ENCODE measurements at regions not wholly inside any gene's neighbourhood (a gene's known extent, or its start where the extent isn't known, plus 50 kb on each side); places are given as distances from the start of the nearest gene placed in this dataset.
"Not testable (repeated sequence)": the region's sequence is repeated elsewhere in the genome, so short reads cannot be mapped to it uniquely, and the experiment has no call there.

DNA sequence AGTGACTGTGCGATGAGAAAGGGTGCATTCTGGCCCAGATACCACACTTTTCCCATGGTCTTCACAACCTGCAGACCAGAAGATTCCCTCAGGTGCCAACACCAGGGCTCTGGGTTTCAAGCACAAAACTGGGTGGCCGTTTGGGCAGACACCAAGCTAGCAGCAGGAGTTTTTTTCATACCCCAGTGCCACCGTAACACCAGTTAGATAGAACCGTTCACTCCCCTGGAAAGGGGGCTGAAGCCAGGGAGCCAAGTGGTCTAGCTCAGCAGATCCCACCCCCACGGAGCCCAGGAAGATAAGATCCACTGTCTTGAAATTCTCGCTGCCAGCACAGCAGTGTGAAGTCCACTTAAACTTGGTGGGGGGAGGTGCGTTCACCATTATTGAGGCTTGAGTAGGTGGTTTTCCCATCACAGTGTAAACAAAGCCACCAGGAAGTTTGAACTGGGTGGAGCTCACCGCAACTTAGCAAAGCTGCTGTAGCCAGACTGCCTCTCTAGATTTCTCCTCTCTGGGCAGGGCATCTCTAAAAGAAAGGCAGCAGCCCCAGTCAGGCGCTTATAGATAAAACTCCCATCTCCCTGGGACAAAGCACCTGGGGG lies 119.4 kb upstream of the GHITM start:
- not testable (repeated sequence) for H3K18ac ChIP-seq (ENCODE audit: low read length); H3K14ac ChIP-seq (ENCODE audit: low read length); H4K91ac ChIP-seq (ENCODE audit: low read depth, low read length, poor library complexity); H4K8ac ChIP-seq (ENCODE audit: low read depth, low read length); H2BK12ac ChIP-seq (ENCODE audit: low read length); H2BK15ac ChIP-seq (ENCODE audit: low read length); DNase-seq (ENCODE audit: low spot score); H3K4me1 ChIP-seq (ENCODE audit: control insufficient read depth in 2 of 2, insufficient read depth in 1 of 2, low read depth in 1 of 2, low read length in 2 of 2); H3K79me1 ChIP-seq (ENCODE audit: low read depth, low read length); H3K9ac ChIP-seq (ENCODE audit: low read depth, low read length, poor library complexity); H3K9me3 ChIP-seq (replicated peaks in 1 of 2; ENCODE audit: control insufficient read depth in 2 of 2, insufficient read depth in 1 of 2, low read depth in 1 of 2, low read length in 2 of 2); H3K27me3 ChIP-seq (ENCODE audit: control insufficient read depth in 3 of 3, insufficient read depth in 3 of 3, low read depth in 1 of 3, low read length in 3 of 3); H3K27ac ChIP-seq (replicated peaks; ENCODE audit: low read length); H3K36me3 ChIP-seq (replicated peaks in 1 of 2; ENCODE audit: control insufficient read depth in 2 of 2, insufficient read depth in 2 of 2, low read length in 2 of 2); H2AK5ac ChIP-seq (ENCODE audit: low read depth, low read length); H2BK5ac ChIP-seq (ENCODE audit: low read length); H3K4me2 ChIP-seq (ENCODE audit: insufficient read depth, low read length, poor library complexity, severe bottlenecking); H3K23ac ChIP-seq (ENCODE audit: low read depth, low read length, poor library complexity); H3K4me3 ChIP-seq (ENCODE audit: low read length in 2 of 2); H2AFZ ChIP-seq (ENCODE audit: low read length); H2BK120ac ChIP-seq (ENCODE audit: low read depth, low read length); H3K4ac ChIP-seq (ENCODE audit: low read length)
- WGBS, 2 donors (ENCODE audit: extremely low coverage in 2 of 2, insufficient read length in 2 of 2, insufficient replicate concordance in 1 of 2) = no CpG with 5 or more reads among the region's 9 CpGs

GRCh38 chr10:84026821-84027257 lies 112.5 kb upstream of the GHITM start:
- Histone ChIP-seq H4K91ac (ENCODE audit: low read depth, low read length, poor library complexity) (no peak overlapping the region), H3K4me3 (ENCODE audit: low read length in 2 of 2) (no peak overlapping the region), H2BK5ac (ENCODE audit: low read length) (no peak overlapping the region), H3K36me3 (replicated peaks in 1 of 2; ENCODE audit: control insufficient read depth in 2 of 2, insufficient read depth in 2 of 2, low read length in 2 of 2) (no peaks in the 10 kb centered on the region), H3K27me3 (ENCODE audit: control insufficient read depth in 3 of 3, insufficient read depth in 3 of 3, low read depth in 1 of 3, low read length in 3 of 3) (no peaks in the 10 kb centered on the region), H3K4ac (ENCODE audit: low read length) (no peak overlapping the region), H2AK5ac (ENCODE audit: low read depth, low read length) (peak overlapping the region; percentile 83), H3K14ac (ENCODE audit: low read length) (no peak overlapping the region), H2BK15ac (ENCODE audit: low read length) (no peak overlapping the region), H3K23ac (ENCODE audit: low read depth, low read length, poor library complexity) (no peak overlapping the region), H3K27ac (replicated peaks; ENCODE audit: low read length) (no peak overlapping the region), H3K9me3 (replicated peaks in 1 of 2; ENCODE audit: control insufficient read depth in 2 of 2, insufficient read depth in 1 of 2, low read depth in 1 of 2, low read length in 2 of 2) (no peaks in the 10 kb centered on the region), H3K9ac (ENCODE audit: low read depth, low read length, poor library complexity) (no peak overlapping the region), H4K8ac (ENCODE audit: low read depth, low read length) (peak overlapping the region; percentile 48), H3K79me1 (ENCODE audit: low read depth, low read length) (no peaks in the 10 kb centered on the region), H3K4me1 (ENCODE audit: control insufficient read depth in 2 of 2, insufficient read depth in 1 of 2, low read depth in 1 of 2, low read length in 2 of 2) (no peaks in the 10 kb centered on the region), H2AFZ (ENCODE audit: low read length) (no peak overlapping the region), H2BK12ac (ENCODE audit: low read length) (no peak overlapping the region), H3K18ac (ENCODE audit: low read length) (peak overlapping the region; percentile 78), H3K4me2 (ENCODE audit: insufficient read depth, low read length, poor library complexity, severe bottlenecking) (no peak overlapping the region), H2BK120ac (ENCODE audit: low read depth, low read length) (no peak overlapping the region)
- peak; percentile 52 for DNase-seq (ENCODE audit: low spot score)

- no peak for DNase-seq (ENCODE audit: low spot score)
- Histone ChIP-seq H2BK15ac (ENCODE audit: low read length) (no peak overlapping the region), H3K14ac (ENCODE audit: low read length) (no peak overlapping the region), H3K9me3 (replicated peaks in 1 of 2; ENCODE audit: control insufficient read depth in 2 of 2, insufficient read depth in 1 of 2, low read depth in 1 of 2, low read length in 2 of 2) (no peaks in the 10 kb centered on the region), H3K4me2 (ENCODE audit: insufficient read depth, low read length, poor library complexity, severe bottlenecking) (no peak overlapping the region), H2AK5ac (ENCODE audit: low read depth, low read length) (no peak overlapping the region), H3K4ac (ENCODE audit: low read length) (no peak overlapping the region), H2AFZ (ENCODE audit: low read length) (no peak overlapping the region), H2BK5ac (ENCODE audit: low read length) (no peak overlapping the region), H3K23ac (ENCODE audit: low read depth, low read length, poor library complexity) (no peak overlapping the region), H3K79me1 (ENCODE audit: low read depth, low read length) (no peaks in the 10 kb centered on the region), H3K9ac (ENCODE audit: low read depth, low read length, poor library complexity) (no peak overlapping the region), H4K8ac (ENCODE audit: low read depth, low read length) (no peak overlapping the region), H3K18ac (ENCODE audit: low read length) (no peak overlapping the region), H3K4me1 (ENCODE audit: control insufficient read depth in 2 of 2, insufficient read depth in 1 of 2, low read depth in 1 of 2, low read length in 2 of 2) (no peaks in the 10 kb centered on the region), H2BK12ac (ENCODE audit: low read length) (no peak overlapping the region), H3K36me3 (replicated peaks in 1 of 2; ENCODE audit: control insufficient read depth in 2 of 2, insufficient read depth in 2 of 2, low read length in 2 of 2) (no peaks in the 10 kb centered on the region), H3K27me3 (ENCODE audit: control insufficient read depth in 3 of 3, insufficient read depth in 3 of 3, low read depth in 1 of 3, low read length in 3 of 3) (no peaks in the 10 kb centered on the region), H4K91ac (ENCODE audit: low read depth, low read length, poor library complexity) (no peak overlapping the region), H3K4me3 (ENCODE audit: low read length in 2 of 2) (no peak overlapping the region), H2BK120ac (ENCODE audit: low read depth, low read length) (no peak overlapping the region), H3K27ac (replicated peaks; ENCODE audit: low read length) (no peak overlapping the region)
- no CpG with 5 or more reads among the region's 4 CpGs for WGBS, 2 donors (ENCODE audit: extremely low coverage in 2 of 2, insufficient read length in 2 of 2, insufficient replicate concordance in 1 of 2)
Observed at GRCh38 chr10:84029840-84030239, 109.5 kb upstream of the GHITM start.

GRCh38 chr10:84038035-84038434 lies 101.3 kb upstream of the GHITM start:
- Histone ChIP-seq H4K8ac (ENCODE audit: low read depth, low read length) (no peak overlapping the region), H2BK120ac (ENCODE audit: low read depth, low read length) (no peak overlapping the region), H3K36me3 (replicated peaks in 1 of 2; ENCODE audit: control insufficient read depth in 2 of 2, insufficient read depth in 2 of 2, low read length in 2 of 2) (no peaks in the 10 kb centered on the region), H3K4me2 (ENCODE audit: insufficient read depth, low read length, poor library complexity, severe bottlenecking) (no peak overlapping the region), H2BK15ac (ENCODE audit: low read length) (no peak overlapping the region), H2BK12ac (ENCODE audit: low read length) (no peak overlapping the region), H3K79me1 (ENCODE audit: low read depth, low read length) (no peaks in the 10 kb centered on the region), H3K18ac (ENCODE audit: low read length) (no peak overlapping the region), H3K14ac (ENCODE audit: low read length) (no peak overlapping the region), H3K27ac (replicated peaks; ENCODE audit: low read length) (no peak overlapping the region), H2BK5ac (ENCODE audit: low read length) (no peak overlapping the region), H3K9me3 (replicated peaks in 1 of 2; ENCODE audit: control insufficient read depth in 2 of 2, insufficient read depth in 1 of 2, low read depth in 1 of 2, low read length in 2 of 2) (peaks cover 0 to 2% of the 10 kb centered on the region in 2 donors), H2AFZ (ENCODE audit: low read length) (no peak overlapping the region), H4K91ac (ENCODE audit: low read depth, low read length, poor library complexity) (no peak overlapping the region), H3K27me3 (ENCODE audit: control insufficient read depth in 3 of 3, insufficient read depth in 3 of 3, low read depth in 1 of 3, low read length in 3 of 3) (no peaks in the 10 kb centered on the region), H3K4ac (ENCODE audit: low read length) (no peak overlapping the region), H3K4me1 (ENCODE audit: control insufficient read depth in 2 of 2, insufficient read depth in 1 of 2, low read depth in 1 of 2, low read length in 2 of 2) (no peaks in the 10 kb centered on the region), H3K9ac (ENCODE audit: low read depth, low read length, poor library complexity) (no peak overlapping the region), H2AK5ac (ENCODE audit: low read depth, low read length) (no peak overlapping the region), H3K23ac (ENCODE audit: low read depth, low read length, poor library complexity) (no peak overlapping the region), H3K4me3 (ENCODE audit: low read length in 2 of 2) (no peak overlapping the region)
- no CpG with 5 or more reads among the region's 2 CpGs for WGBS, 2 donors (ENCODE audit: extremely low coverage in 2 of 2, insufficient read length in 2 of 2, insufficient replicate concordance in 1 of 2)
- no peak for DNase-seq (ENCODE audit: low spot score)
